Right renal pelvis (tissue), 4 donors: ENCODE measurements at regions not wholly inside any gene's neighbourhood (a gene's known extent, or its start where the extent isn't known, plus 50 kb on each side); places are given as distances from the start of the nearest gene placed in this dataset.

Experiments
- DNase-seq, 4 donors: peaks; one replicate each; pipeline ENCODE4 v3.0.0-alpha.2; 2013; ENCODE audit warnings: low read depth in 4 of 4, low spot score in 3 of 4, missing footprints in 1 of 4

- DNase-seq = no peak
These were observed 99.2 kb upstream of the RAPGEF2 start for GRCh38 chr4:159003420-159004253.

DNA sequence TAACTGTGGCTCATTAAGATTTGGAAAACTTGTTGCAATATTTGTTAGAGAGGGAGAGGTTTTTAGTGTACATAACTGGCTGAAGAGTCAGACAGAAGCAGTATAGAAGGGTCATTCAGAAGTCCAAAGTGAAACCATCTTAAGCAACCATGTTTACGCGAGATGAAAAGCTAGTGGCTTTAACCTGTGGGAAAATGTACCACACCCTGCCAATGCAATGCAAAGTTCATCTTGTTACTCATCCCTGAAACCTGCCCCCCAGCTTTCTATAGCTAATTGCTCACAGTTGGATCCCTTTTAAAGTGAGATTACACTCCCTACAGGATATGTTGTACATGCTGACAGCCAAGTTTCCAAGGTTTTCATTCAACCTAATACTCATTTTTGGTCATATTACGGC, 96.7 kb upstream of the RAPGEF2 start:
- DNase-seq = no peak

GRCh38 chr4:159008671-159009070, 94.2 kb upstream of the RAPGEF2 start:
- no peak for DNase-seq

GRCh38 chr4:159009521-159009920, 93.4 kb upstream of the RAPGEF2 start:
- DNase-seq = no peak

GRCh38 chr4:159010100-159010499, 92.8 kb upstream of the RAPGEF2 start:
- no peak for DNase-seq

GRCh38 chr4:159010563-159011260, 92.2 kb upstream of the RAPGEF2 start:
- DNase-seq = no peak

DNA sequence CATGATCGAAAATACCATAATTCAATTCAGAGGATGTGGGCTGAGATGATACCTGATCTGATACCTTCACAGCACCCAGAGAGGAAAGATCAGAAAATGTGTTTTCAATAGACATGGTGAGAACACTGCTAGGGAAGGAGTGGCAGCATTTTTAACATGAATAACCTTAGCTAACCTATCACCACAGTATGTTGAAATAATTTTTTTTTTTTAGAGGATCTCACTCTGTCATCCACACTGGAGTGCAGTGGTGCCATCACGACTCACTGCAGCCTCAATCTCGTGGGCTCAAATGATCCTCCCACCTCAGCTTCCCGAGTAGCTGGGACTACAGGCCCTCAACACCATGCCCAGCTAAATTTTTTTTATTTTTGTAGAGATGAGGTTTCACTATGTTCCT, 90.5 kb upstream of the RAPGEF2 start:
- no peak for DNase-seq

- no peak for DNase-seq
These were observed 89.2 kb upstream of the RAPGEF2 start for GRCh38 chr4:159013692-159014091.

GRCh38 chr4:159014859-159015258, 88.0 kb upstream of the RAPGEF2 start:
- DNase-seq = no peak

DNA sequence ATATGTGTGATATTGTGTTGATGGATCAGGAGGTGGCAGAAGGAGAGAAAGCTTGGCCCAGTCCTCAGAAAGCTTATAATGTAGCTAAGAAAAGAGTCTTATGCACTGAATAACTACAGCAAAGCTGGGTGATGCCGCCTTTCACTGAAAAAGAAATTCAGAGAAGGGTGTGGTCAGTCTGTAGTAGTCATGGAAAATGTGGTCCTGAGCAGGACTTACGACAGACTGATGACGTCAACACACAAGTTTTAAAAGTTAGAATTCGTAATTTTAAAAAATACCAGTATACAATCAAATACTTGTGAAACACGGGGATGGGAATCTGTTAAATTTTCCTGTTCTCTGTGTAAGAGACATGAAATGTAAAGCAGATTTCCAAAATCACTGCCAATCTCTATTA, 87.0 kb upstream of the RAPGEF2 start:
- DNase-seq = no peak

DNA sequence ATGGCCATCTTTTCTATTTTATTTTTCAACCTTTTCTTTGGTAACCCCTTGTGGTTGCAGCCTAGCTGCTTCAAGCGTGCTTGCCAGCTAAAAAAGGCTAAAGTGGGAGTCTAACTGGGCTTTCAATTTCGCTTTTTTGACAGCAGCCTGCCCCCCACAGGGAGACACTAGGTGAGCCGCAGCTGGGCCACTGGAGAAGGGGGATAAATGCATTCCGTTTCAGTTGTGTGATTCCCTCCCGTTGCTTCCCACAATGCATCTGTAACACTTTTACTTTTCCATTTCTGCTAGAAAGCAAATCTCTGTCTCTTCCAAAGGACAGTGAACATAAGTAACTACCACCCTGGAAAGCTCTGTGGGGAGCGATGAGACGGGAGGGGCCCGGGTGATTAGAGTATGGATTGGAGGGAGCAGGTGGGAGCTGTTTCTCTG, 86.3 kb upstream of the RAPGEF2 start:
- peak in 3 of 4 donors; percentile 30 to 38 (median 33) for DNase-seq

GRCh38 chr4:159017323-159018026, 85.4 kb upstream of the RAPGEF2 start:
- no peak for DNase-seq

- DNase-seq = no peak
These were observed 84.7 kb upstream of the RAPGEF2 start for GRCh38 chr4:159018062-159018629.

- no peak for DNase-seq
These were observed 83.5 kb upstream of the RAPGEF2 start for GRCh38 chr4:159019356-159019755.

DNA sequence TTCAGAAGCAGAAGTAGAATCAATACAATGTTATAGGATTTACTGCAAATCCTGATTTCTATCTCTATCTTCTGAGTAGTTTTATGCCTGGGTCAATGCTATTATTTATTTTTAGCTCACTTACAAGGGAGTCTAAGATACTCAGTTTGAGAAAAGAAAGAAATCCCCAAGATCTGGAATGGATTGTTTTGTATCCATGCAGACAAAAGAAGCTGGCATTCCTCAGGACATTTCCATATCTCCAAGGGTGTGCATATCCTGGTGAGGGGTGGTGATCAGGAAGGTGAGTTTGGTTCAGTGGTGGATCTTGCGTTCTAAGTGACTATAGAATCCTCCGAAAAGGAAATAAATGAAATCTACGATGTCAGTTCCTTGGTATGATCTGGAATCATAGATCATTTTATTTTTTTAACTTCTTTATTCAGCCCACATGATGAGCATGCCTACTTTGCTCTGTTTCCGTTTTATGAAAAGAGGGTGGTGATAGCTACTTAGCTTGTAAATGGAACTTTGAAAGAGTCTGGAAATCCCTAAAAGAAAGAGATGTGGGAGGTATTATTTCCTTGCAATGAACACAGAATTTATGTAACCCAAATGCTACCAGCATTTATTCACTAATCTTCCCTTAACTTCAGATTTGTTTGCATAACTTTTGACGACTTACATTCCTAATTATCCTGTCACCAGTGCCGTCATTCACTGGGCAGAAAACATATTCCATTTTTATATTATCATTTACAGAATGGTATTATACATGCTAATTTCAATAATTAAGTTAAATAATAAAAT, 81.1 kb upstream of the RAPGEF2 start:
- no peak for DNase-seq

DNA sequence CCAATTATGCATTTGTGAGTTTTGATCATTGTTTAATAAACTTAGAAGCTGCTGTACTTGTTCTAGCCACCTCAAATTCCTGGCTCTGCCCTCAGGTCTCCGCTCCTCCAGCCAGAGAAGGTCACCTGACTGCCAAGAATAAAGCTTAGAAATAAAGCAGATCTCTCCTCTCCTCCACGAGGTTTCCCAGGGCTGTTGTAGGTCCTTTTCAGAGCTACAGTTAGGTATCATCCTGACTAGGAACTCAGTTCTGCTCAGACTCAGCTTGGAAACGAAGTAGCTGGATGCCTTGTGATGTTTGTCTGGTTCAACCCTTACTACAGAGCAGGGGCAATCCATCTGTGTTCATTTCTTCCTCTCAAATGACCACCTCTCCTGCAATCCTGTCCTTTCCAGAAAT, 79.1 kb upstream of the RAPGEF2 start:
- no peak for DNase-seq

DNA sequence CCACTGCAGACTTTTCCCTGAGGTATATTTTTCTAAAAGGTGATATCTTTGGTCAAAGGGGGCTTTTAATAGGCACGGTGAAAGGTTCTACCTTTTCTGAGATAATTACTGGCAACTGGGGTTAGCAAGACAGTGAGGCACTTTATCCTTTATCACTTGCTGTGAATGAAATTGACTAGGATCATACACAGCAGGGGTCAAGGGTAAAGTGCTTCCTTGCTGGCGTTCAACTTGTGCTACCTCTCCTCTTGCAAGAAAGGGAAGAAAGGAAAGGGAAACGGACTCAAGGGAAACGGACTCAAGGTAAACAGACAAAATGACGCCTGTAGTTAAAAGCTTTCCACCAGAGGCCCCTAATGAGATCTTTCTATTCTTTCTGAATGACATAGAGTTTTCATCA, 78.6 kb upstream of the RAPGEF2 start:
- DNase-seq = no peak

DNA sequence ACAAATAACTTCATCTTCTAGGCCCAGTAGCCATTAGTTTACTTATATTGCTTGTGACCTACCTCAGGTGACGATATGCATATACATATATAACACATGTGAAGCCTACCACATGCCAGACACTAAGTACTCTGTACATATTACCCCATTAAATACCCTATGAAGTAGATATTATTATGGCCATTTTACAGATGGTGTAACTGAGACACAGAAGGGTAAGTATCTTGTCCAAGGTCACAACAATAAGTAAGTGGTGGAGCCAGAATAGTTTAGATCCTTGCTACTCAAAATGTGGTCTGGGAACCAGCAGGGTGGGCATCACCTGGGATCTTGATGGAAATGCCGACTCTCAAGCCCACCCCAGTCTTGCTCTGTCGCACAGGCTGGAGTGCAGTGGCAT, 78.1 kb upstream of the RAPGEF2 start:
- DNase-seq = no peak

DNA sequence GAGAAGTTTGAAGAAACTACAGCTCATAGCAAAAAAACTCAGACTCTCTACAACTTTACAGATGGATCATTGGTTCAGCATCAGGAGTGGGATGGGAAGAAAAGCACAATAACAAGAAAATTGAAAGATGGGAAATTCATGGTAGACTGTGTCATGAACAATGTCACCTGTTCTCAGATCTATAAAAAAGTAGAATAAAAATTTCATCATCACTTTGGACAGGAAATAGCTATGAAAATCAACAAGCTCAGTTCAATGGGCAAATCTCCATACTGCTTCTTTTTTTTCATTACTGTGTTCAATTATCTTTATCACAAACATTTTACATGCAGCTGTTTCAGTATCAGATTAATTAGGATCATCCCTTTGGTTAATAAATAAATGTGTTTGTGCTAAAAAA, 76.5 kb upstream of the RAPGEF2 start:
- no peak for DNase-seq

DNA sequence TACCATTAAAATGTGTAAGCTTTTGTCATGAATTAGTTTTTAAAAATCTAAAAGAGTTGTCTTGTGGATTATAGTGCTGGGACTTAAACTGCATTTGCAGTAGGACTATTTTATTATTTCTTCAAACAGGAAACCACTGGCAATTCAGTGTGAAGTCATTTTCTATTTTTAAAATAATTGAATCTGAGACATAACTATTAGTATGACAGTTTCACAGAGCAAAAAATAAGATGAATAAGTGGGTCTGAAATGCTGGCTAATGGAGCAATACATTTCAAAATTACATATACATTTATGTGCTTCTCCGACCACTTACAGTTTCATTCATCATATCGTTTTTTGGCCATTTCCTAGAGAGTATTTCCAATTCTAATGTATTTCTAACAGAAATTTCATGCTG, 75.3 kb upstream of the RAPGEF2 start:
- DNase-seq = no peak
